Neural progenitor cell (in vitro differentiated cells): ENCODE measurements at regions not wholly inside any gene's neighbourhood (a gene's known extent, or its start where the extent isn't known, plus 50 kb on each side); places are given as distances from the start of the nearest gene placed in this dataset.

Experiments used
- CTCF ChIP-seq: fragments of 200-600 bp; sonication (generic); IDR thresholded peaks from 2 replicates; pipeline ENCODE4 v1.5.1; 2017; ENCODE audit warnings: antibody characterized with exemption, mild to moderate bottlenecking
- EZH2 ChIP-seq: fragments of 200-600 bp; sonication (generic); IDR thresholded peaks from 2 replicates; pipeline ENCODE4 v1.6.1; 2017; ENCODE audit warnings: antibody characterized with exemption, mild to moderate bottlenecking, moderate library complexity

- TF ChIP-seq CTCF: no peak
- TF ChIP-seq EZH2: no peak
Measured at GRCh38 chr3:109804697-109805096, 467.4 kb upstream of the DPPA4 start.
